ENCODE measurements at regions not wholly inside any gene's neighbourhood (a gene's known extent, or its start where the extent isn't known, plus 50 kb on each side); places are given as distances from the start of the nearest gene placed in this dataset.

DNA sequence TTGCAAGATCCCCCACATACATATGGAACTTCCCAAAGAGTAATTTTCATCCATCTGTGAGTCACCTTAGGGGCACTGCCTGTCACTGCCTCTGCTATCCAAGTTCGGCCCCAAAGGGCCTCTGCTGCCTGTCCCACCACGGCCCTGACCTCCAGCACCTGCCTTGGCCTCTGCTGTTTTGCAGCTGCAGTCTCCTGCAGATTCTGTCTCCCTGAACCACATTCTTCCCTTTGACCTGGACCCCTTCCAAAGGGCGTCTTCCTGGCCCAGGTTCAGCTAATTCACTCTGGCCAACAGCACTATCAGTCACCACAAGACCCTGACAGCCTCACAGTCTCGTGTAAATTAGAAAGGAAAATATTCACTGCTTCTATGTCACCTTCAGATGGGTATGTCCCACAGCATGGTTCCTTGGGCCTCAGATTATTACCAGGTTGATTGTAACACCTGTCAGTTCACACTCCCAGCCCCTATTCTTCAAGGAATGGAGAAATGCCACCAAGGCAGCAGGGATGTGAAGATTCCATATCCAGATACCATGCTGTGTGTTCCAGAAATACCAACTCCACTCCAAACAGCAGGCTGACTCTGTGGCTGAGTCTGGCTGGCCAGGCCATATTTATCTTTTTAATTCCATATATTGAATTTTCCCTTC is 479.3 kb downstream of the ARHGEF28 start:
- TF ChIP-seq CEBPB (IDR thresholded peaks at IDR 0.05) (no peak), FOXM1 (IDR thresholded peaks at IDR 0.05; ENCODE audit: borderline replicate concordance, low read depth) (no peak), RAD21 (IDR thresholded peaks at IDR 0.05; ENCODE audit: low read depth) (no peak), NFIC (IDR thresholded peaks at IDR 0.05) (peak; percentile 90), EGR1 (IDR thresholded peaks at IDR 0.05) (no peak), REST (IDR thresholded peaks at IDR 0.05; ENCODE audit: low read depth) (no peak), TAF1 (IDR thresholded peaks at IDR 0.05; ENCODE audit: low read depth) (no peak), ZBTB7A (IDR thresholded peaks at IDR 0.05; ENCODE audit: low read depth) (no peak), TCF12 (IDR thresholded peaks at IDR 0.05; ENCODE audit: low read depth) (peak; percentile 78), CREB1 (IDR thresholded peaks at IDR 0.05; ENCODE audit: low read depth) (no peak), TEAD4 (IDR thresholded peaks at IDR 0.05) (peak; percentile 59), USF1 (IDR thresholded peaks at IDR 0.05) (no peak), YY1 (IDR thresholded peaks at IDR 0.05; ENCODE audit: low read depth) (no peak), EP300 (IDR thresholded peaks at IDR 0.05; ENCODE audit: borderline replicate concordance) (peak; percentile 54)
- TF ChIP-seq, protein P1, sequence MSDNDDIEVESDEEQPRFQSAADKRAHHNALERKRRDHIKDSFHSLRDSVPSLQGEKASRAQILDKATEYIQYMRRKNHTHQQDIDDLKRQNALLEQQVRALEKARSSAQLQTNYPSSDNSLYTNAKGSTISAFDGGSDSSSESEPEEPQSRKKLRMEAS (IDR thresholded peaks at IDR 0.05): no peak

DNA sequence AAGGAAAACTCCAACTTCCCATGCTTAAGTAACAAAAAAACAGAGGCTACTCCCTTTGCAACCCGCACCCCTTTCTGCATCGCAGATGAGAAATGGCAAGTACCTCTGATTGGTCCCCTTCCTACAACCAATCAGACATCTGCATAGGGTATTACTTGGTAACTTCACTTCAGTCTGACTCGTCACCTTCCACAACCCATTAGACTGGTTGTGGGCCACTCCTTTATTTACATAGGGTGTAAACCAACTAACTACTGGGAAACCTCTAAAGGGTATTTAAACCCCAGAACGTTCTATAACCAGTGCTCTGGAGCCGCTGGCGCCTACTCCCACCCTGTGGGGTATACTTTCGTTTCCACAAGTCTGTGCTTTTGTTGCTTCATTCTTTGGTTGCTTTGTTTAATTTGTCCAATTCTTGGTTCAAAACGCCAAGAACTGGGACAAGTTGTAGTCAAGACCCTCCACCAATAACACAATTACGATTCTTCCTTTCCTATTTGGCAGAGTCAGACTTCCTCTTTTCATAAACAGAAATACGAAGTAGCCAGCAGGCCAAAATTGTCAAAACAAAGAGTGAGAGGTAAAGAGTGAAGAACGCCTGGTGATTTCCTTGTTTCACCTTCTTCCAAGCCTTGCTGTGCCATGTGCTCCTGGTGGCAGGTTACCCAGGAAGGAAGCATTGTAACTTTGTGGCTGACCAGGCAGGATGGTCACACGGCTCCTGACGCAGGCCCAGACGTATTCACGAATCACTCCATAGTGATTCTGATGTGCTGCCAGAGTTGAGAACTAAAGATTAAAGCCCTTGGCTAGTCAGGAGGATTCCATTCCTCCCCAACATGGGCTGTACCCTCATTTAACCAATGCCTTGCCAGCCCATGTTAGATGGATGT is 477.4 kb downstream of the ARHGEF28 start:
- TF ChIP-seq CEBPB (IDR thresholded peaks at IDR 0.05) (no peak), EP300 (IDR thresholded peaks at IDR 0.05; ENCODE audit: borderline replicate concordance) (no peak), TEAD4 (IDR thresholded peaks at IDR 0.05) (no peak), YY1 (IDR thresholded peaks at IDR 0.05; ENCODE audit: low read depth) (no peak), TCF12 (IDR thresholded peaks at IDR 0.05; ENCODE audit: low read depth) (no peak), RAD21 (IDR thresholded peaks at IDR 0.05; ENCODE audit: low read depth) (no peak), EGR1 (IDR thresholded peaks at IDR 0.05) (no peak), ZBTB7A (IDR thresholded peaks at IDR 0.05; ENCODE audit: low read depth) (no peak), REST (IDR thresholded peaks at IDR 0.05; ENCODE audit: low read depth) (no peak), CREB1 (IDR thresholded peaks at IDR 0.05; ENCODE audit: low read depth) (no peak), TAF1 (IDR thresholded peaks at IDR 0.05; ENCODE audit: low read depth) (no peak), FOXM1 (IDR thresholded peaks at IDR 0.05; ENCODE audit: borderline replicate concordance, low read depth) (no peak), NFIC (IDR thresholded peaks at IDR 0.05) (no peak), USF1 (IDR thresholded peaks at IDR 0.05) (no peak)
- TF ChIP-seq, protein P1 (IDR thresholded peaks at IDR 0.05): no peak

- TF ChIP-seq ZBTB7A (IDR thresholded peaks at IDR 0.05; ENCODE audit: low read depth): no peak
- no peak for TF ChIP-seq FOXM1 (IDR thresholded peaks at IDR 0.05; ENCODE audit: borderline replicate concordance, low read depth)
- TF ChIP-seq TCF12 (IDR thresholded peaks at IDR 0.05; ENCODE audit: low read depth): no peak
- TF ChIP-seq EGR1 (IDR thresholded peaks at IDR 0.05): no peak
- TF ChIP-seq REST (IDR thresholded peaks at IDR 0.05; ENCODE audit: low read depth): no peak
- TF ChIP-seq YY1 (IDR thresholded peaks at IDR 0.05; ENCODE audit: low read depth): no peak
- no peak for TF ChIP-seq TEAD4 (IDR thresholded peaks at IDR 0.05)
- TF ChIP-seq CREB1 (IDR thresholded peaks at IDR 0.05; ENCODE audit: low read depth): no peak
- no peak for TF ChIP-seq USF1 (IDR thresholded peaks at IDR 0.05)
- no peak for TF ChIP-seq RAD21 (IDR thresholded peaks at IDR 0.05; ENCODE audit: low read depth)
- no peak for TF ChIP-seq TAF1 (IDR thresholded peaks at IDR 0.05; ENCODE audit: low read depth)
- TF ChIP-seq, protein P1 (IDR thresholded peaks at IDR 0.05): no peak
- no peak for TF ChIP-seq EP300 (IDR thresholded peaks at IDR 0.05; ENCODE audit: borderline replicate concordance)
- no peak for TF ChIP-seq NFIC (IDR thresholded peaks at IDR 0.05)
- no peak for TF ChIP-seq CEBPB (IDR thresholded peaks at IDR 0.05)
Observed at GRCh38 chr5:74100268-74100665, 474.3 kb downstream of the ARHGEF28 start.
